ENCODE measurements at regions not wholly inside any gene's neighbourhood (a gene's known extent, or its start where the extent isn't known, plus 50 kb on each side); places are given as distances from the start of the nearest gene placed in this dataset.
"Not testable (repeated sequence)": the region's sequence is repeated elsewhere in the genome, so short reads cannot be mapped to it uniquely, and the experiment has no call there.

DNA sequence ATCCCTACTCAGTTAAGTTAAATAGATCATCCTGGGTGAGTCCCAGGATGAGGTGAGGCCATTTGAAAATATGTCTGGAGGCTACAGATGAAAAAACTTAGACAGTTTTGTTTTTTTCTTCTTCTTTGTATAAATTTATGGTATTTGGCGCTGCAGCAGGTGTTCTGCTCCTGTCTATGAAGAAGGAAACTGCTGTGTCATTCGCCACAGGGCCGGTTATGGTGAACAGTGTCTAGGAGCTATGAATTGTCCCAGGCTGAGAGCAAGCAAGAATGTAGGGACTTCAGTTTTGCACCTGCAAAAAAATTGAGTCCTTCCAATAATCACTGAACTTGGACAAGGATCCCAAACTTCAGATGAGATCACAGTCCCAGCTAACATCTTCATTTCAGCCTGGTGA, 674.3 kb upstream of the RGS18 start:
- intact Hi-C loops (cut with micrococcal nuclease), result no loop called here

GRCh38 chr1:191490303-191490702, 668.0 kb upstream of the RGS18 start:
- intact Hi-C loops (cut with micrococcal nuclease), result no loop called here

DNA sequence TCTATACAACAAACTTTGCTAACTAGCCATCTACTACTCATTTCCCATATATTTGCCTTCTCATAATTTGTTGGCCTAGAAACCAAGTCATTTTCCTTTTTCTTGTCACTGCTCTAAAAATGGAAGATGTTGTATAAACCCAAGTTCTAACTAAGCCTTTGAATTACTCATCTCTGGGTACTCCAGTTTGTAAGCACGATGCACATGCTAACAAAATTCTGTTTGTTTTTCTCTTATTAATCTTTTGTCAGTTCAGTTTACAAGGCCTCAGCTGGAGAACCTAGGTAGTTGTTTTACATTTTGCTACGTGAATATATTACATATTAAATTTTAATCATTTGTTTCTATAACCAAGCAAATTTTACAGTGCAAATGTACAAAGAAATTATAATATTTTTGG, 663.2 kb upstream of the RGS18 start:
- intact Hi-C loops (cut with micrococcal nuclease), result no loop called here

DNA sequence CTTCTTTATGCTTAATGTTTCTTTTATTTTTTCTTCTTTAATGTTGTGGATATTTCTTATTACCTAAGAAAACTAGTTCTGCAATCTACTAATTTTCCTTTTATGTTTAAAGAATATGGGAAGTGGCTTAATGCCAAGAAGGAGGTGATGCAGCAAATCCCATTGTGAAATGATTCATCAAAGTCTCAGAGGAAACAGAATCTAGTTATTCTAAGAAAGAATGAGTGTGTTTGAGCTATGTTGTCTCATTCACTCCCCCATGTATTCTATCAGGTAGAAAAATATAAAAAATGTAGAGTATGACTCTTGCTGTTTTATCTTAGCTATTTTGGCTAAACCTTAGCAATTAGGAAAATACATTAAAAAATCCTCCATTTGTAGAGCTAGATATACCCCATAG, 659.9 kb upstream of the RGS18 start:
- intact Hi-C loops (cut with micrococcal nuclease), result no loop called here

GRCh38 chr1:191498825-191499224, 659.4 kb upstream of the RGS18 start:
- intact Hi-C loops (cut with micrococcal nuclease), result no loop called here

DNA sequence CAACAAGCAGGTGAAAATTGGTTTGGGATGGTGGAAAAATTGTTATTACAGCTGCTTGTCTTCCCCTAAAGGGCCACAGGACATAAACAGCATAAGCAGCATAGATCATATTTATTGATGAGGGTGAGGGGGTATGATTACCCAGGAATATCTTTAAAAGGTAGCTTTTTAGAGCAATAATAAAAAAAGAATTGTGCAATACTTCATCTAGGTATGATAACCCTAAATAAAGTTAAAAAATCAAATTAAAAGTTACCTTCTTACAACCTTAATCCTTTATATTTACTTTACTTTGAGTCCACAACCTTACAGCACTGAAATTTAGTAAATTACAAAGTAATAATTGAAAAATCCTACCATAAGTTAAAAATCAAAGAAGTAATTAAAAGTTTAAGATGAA, 653.3 kb upstream of the RGS18 start:
- intact Hi-C loops (cut with micrococcal nuclease), result no loop called here

- intact Hi-C loops (cut with micrococcal nuclease), result no loop called here
Measured at GRCh38 chr1:191508239-191508638, 650.0 kb upstream of the RGS18 start.

GRCh38 chr1:191511480-191511879, 646.8 kb upstream of the RGS18 start:
- intact Hi-C loops (cut with micrococcal nuclease), result not testable (repeated sequence)

GRCh38 chr1:191517826-191518225, 640.4 kb upstream of the RGS18 start:
- intact Hi-C loops (cut with micrococcal nuclease), result no loop called here

DNA sequence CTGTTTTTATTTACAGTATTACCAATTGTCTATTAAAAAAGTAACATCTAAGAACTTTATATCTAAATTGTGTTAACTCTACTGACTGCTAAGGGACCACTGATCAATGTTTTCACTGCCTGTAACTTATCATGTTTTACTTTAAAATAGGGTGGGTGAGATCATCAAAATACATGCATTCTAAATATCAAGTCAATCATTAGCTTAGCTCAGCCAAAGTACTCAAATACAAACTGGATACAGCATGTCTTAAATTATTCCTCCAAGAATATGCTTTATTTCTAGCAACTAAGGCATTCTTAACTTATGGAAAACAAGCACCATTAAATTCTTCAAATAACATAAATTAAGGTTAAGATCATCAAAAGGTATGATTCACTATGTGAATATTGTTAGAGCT, 638.7 kb upstream of the RGS18 start:
- intact Hi-C loops (cut with micrococcal nuclease), result no loop called here

- intact Hi-C loops (cut with micrococcal nuclease), result no loop called here
Measured at GRCh38 chr1:191520345-191520744, 637.9 kb upstream of the RGS18 start.

DNA sequence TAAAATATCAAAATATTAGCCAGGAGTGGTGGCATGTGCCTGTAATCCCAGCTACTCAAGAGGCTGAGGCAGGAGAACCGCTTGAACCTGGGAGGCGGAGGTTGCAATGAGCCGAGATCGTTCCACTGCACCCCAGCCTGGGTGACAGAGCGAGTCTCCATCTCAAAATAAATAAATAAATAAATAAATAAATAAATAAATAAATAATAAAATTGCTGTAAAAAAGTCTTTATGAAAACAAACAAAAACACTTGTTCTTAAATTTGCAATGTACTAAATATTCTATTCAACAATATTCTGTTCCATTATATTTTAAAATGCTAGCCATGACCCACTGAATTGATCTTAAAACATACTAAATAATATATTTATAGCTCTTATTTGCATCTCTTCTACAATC, 632.3 kb upstream of the RGS18 start:
- intact Hi-C loops (cut with micrococcal nuclease), result not testable (repeated sequence)

GRCh38 chr1:191528275-191528674, 630.0 kb upstream of the RGS18 start:
- intact Hi-C loops (cut with micrococcal nuclease), result no loop called here

DNA sequence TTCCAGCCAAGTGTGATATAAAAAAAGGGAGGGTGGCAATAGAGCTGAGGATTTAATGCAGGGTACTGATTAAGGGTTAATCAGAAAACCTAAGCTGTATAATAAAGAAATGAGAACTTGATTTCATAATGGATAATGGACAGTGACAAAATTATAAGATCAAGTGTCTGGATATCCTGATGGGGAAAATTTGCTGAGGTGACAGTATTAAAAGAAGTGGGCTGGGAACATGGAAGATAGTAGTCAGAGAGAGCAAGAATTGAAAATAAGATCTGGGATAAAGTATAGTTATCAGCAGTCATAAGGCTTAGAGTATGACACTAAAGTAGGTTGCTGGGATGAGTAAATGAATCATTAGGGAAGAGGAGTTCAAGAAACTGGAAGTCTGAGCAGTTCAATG, 627.3 kb upstream of the RGS18 start:
- intact Hi-C loops (cut with micrococcal nuclease), result no loop called here

DNA sequence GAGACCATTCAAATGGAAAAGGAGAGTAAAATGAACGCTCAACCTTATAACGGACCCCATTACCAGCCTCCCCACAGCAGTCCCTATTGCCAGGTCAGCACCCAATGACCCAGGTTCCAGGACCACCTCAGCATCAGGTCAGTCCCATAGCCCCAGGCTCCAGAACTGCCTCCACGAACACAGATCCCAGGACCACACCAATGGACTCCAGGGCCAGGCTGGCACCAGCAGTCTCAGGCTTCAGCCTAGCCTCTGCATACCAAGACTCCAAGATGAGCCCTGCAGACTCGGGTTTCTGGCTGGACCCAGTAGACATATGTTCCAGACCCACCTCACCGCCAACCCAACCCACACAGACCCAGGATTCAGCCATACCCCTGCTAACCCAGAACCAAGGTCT, 625.0 kb upstream of the RGS18 start:
- intact Hi-C loops (cut with micrococcal nuclease), result no loop called here

- intact Hi-C loops (cut with micrococcal nuclease), result no loop called here
Measured at GRCh38 chr1:191536791-191537429, 621.4 kb upstream of the RGS18 start.

GRCh38 chr1:191541758-191542157, 616.5 kb upstream of the RGS18 start:
- intact Hi-C loops (cut with micrococcal nuclease), result no loop called here

- intact Hi-C loops (cut with micrococcal nuclease), result no loop called here
Measured at GRCh38 chr1:191542444-191542843, 615.8 kb upstream of the RGS18 start.

GRCh38 chr1:191546803-191547202, 611.5 kb upstream of the RGS18 start:
- intact Hi-C loops (cut with micrococcal nuclease), result no loop called here

- intact Hi-C loops (cut with micrococcal nuclease), result no loop called here
Measured at GRCh38 chr1:191551019-191551418, 607.2 kb upstream of the RGS18 start.

GRCh38 chr1:191558379-191558778, 599.9 kb upstream of the RGS18 start:
- intact Hi-C loops (cut with micrococcal nuclease), result no loop called here

DNA sequence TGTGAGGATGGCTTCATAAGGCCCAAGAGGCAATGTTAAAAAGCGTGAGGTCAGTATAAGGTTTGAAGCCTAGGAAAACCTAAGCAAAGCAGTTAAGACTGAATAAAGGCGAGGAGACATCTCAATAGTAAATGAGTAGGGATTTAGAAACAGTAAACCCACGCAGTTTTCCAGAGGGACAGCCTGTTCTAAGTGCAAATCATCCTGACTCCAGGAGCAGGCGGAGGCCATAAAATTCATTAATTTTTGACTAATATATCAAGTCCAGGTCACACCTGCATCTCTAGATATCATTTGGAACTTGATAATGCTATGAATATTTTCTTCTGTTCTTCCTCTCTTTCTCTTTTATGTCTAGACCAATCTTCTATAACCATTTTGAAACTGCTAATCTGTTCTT, 597.0 kb upstream of the RGS18 start:
- intact Hi-C loops (cut with micrococcal nuclease), result no loop called here

DNA sequence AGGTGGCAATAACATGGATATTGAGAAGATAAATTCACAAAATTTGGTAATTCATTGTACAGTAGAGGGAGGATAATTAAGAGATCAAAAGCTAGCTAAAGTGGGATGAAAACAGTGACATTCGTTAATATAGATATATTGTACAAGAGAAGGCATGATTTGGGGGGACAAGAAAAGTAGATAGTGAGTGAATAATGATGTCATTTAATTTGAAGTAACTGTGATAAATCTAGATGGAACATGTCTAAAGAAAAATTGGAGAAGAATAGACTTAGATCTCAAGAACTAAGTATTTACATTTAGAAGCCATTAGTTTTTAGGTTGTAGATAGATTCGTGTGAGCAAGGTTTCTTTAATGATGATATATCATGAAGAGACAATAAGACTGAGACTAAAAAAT, 594.0 kb upstream of the RGS18 start:
- intact Hi-C loops (cut with micrococcal nuclease), result no loop called here

- intact Hi-C loops (cut with micrococcal nuclease), result no loop called here
Measured at GRCh38 chr1:191572479-191572878, 585.8 kb upstream of the RGS18 start.

Measured in T-helper 1 cell treated with Interleukin-12 subunit alpha and Interleukin-12 subunit beta and Interleukin-4 antibody, amounts not matched to agents 30 ng/mL and 1 ng/mL, for 36 hours (primary cell).